Omental fat pad (tissue), 3 donors: ENCODE measurements at regions not wholly inside any gene's neighbourhood (a gene's known extent, or its start where the extent isn't known, plus 50 kb on each side); places are given as distances from the start of the nearest gene placed in this dataset.

Source experiments
- ATAC-seq: fragments of 150-250 bp; one replicate; pipeline ENCODE4 v1.9.1; 2016; ENCODE audit warnings: mild to moderate bottlenecking, moderate library complexity; ENCODE audit not compliant: low FRiP score
- DNase-seq: peaks from one replicate; pipeline ENCODE4 v3.0.0-alpha.2; 2019; ENCODE audit warnings: low spot score
- CTCF ChIP-seq, 3 donors: fragments of 450-650 bp; IDR thresholded peaks; one replicate each; pipeline ENCODE4 v1.5.1; 2016 to 2017; ENCODE audit warnings: antibody characterized with exemption in 3 of 3, mild to moderate bottlenecking in 3 of 3, moderate library complexity in 2 of 3

DNA sequence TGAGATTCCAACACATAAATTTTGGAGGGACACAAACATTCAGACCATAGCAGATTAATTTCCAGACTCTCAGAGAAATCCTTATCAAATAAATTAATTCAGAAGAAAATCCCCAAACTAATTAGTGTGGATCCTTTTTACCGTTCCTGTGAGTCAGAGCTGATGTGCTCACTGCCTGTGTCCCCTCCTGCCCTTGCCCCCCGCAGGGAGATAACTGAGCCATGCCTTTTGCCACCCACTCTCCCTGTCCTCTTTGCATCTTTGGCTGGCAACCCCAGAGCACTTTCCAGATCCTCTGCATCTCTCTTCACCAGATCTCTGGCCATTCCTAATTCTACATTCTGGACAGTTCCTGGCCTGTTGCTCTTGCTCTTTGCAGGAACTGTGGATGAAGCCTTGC is 135.4 kb upstream of the MAP1B start:
- no peak for DNase-seq
- no peak for ATAC-seq
- no peak for TF ChIP-seq CTCF (IDR thresholded peaks at IDR 0.05)

- TF ChIP-seq CTCF (IDR thresholded peaks at IDR 0.05) = no peak
- DNase-seq (no peak), ATAC-seq (no peak)
Observed at GRCh38 chr5:71972777-71973473, 134.3 kb upstream of the MAP1B start.

DNA sequence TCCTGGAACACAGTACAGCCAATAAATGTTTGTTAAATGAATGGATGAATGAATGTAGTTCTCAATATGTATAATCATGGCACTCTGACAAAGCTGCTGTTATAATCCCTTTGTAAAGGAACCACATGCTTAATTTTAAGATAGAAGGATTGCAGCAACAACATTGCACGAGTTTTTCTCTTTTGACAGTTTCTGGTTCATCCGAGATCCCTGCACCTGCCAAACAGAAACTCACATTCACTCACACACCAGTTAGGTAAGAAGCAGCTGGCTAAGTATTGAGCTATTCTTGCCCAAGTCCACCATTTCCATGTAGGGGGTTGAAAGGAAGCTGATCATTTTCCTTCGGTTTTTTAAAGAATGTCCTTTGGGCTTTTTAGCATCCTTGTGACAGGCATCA is 133.7 kb upstream of the MAP1B start:
- ATAC-seq (peak; percentile 39), DNase-seq (no peak)
- no peak for TF ChIP-seq CTCF (IDR thresholded peaks at IDR 0.05)

DNA sequence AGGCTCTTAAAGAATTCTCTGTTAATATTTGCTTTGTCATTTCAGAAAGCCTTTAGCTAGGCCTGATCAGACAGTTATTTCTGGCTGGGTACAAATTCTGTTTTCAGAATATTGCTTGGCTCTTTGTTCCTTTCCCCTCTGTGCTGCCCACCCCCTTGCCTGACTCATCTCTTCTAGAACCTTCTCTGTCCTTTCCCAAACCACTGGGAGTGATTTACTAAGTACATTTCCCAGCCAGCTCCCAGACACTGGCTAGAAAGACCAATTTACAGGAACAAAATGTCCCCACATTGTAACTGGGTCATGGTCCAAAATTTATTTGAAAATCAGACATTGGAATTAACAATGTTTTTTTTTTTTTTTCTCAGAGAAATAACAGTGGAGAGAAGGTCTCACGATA is 133.1 kb upstream of the MAP1B start:
- no peak for DNase-seq
- peak; percentile 57 for ATAC-seq
- TF ChIP-seq CTCF (IDR thresholded peaks at IDR 0.05) = no peak

DNA sequence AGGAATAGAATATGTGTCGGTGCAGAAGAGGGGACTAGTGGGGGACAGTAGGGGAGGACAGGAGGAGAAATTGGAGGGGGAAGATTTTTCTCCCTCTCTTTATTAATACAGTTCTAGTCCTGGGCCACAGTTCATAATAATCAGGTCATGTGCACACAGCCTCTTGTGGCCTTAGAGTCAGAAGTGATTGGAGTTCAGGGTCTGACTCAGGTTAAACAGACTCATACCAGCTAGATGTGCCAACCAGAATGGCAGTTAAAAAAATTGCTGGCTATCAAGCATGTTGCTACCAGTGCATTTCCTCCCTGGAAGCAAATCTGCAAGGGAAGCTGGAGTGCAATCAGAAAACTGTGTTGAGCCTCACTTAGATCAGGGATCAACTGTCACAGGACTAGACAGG is 132.7 kb upstream of the MAP1B start:
- no peak for ATAC-seq
- no peak for TF ChIP-seq CTCF (IDR thresholded peaks at IDR 0.05)
- no peak for DNase-seq

DNA sequence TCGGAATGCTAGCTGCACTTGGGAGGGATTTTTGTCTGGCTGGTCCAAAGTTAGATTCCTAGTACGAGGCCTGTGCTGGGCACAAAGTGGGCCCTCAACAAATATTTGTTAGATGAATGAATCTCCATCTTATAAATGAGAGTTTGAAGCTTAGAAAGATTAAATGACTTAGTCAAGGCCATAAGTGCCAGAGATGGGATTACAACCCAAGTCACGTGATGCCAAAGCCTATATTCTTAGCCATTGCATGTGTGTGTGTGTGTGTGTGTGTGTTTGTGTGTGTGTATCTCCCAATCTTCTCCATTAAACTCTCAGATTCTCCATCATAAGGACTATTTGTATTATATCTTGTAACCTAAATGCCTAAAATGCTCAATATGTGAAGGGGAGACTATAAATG is 130.8 kb upstream of the MAP1B start:
- no peak for TF ChIP-seq CTCF (IDR thresholded peaks at IDR 0.05)
- no peak for ATAC-seq
- DNase-seq = no peak

DNA sequence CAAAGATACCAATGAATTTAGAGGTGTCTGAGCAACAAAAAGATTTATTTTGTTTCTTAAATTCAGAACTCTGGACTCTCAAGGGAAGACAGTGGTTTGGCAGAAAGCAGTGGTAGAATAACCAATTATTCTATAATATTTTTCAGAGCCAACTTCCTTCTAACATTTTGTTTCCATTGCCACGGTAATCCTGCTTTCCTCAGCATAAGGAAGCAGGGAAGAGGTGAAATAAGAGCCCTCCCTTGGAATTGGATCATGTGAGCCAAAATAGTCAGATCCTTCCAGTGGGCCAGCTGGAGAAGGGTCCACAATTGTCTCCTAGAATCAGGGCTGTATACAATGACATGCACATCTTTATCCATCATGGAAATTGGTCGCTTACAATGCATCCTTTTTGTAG is 130.0 kb upstream of the MAP1B start:
- DNase-seq = no peak
- no peak for ATAC-seq
- TF ChIP-seq CTCF (IDR thresholded peaks at IDR 0.05) = no peak
